OCI-LY1 (cell line): ENCODE measurements at regions not wholly inside any gene's neighbourhood (a gene's known extent, or its start where the extent isn't known, plus 50 kb on each side); places are given as distances from the start of the nearest gene placed in this dataset.

Experiments used
- H2AFZ ChIP-seq: fragments of 200-600 bp; sonication (generic), shearing (Covaris generic); 2 replicates; pipeline ENCODE4 v1.6.0; 2014; ENCODE audit warnings: antibody characterized with exemption, mild to moderate bottlenecking, low read length
- H3F3A ChIP-seq: fragments of 200-600 bp; sonication (generic), shearing (Covaris generic); 2 replicates; pipeline ENCODE4 v1.6.0; 2014; ENCODE audit warnings: mild to moderate bottlenecking, antibody characterized with exemption, low read length, moderate library complexity; ENCODE audit not compliant: insufficient read depth
- H3K27ac ChIP-seq: fragments of 200-600 bp; sonication (generic); 2 replicates; pipeline ENCODE4 v1.5.1; 2014; ENCODE audit warnings: low read length, mixed run types, mild to moderate bottlenecking, low read depth; ENCODE audit not compliant: poor library complexity, severe bottlenecking
- H3K27me3 ChIP-seq: fragments of 200-600 bp; sonication (generic); 2 replicates; pipeline ENCODE4 v1.6.0; 2014; ENCODE audit warnings: antibody characterized with exemption, mild to moderate bottlenecking, low read length, moderate library complexity; ENCODE audit not compliant: insufficient read depth
- H3K36me3 ChIP-seq: fragments of 200-600 bp; sonication (generic); 2 replicates; pipeline ENCODE4 v1.6.1; 2014; ENCODE audit warnings: mild to moderate bottlenecking, antibody characterized with exemption, low read length, moderate library complexity, mixed read lengths; ENCODE audit not compliant: insufficient read depth
- H3K4me1 ChIP-seq: fragments of 200-600 bp; sonication (generic); 2 replicates; pipeline ENCODE4 v1.5.1; 2014; ENCODE audit warnings: mild to moderate bottlenecking, low read length, moderate library complexity; ENCODE audit not compliant: insufficient read depth, severe bottlenecking
- H3K4me2 ChIP-seq: fragments of 200-600 bp; sonication (generic), shearing (Covaris generic); 2 replicates; pipeline ENCODE4 v1.6.1; 2014; ENCODE audit warnings: low read length
- H3K4me3 ChIP-seq: fragments of 200-600 bp; sonication (generic); 2 replicates; pipeline ENCODE4 v1.5.1; 2014; ENCODE audit warnings: low read length, low read depth, mild to moderate bottlenecking, mixed read lengths; ENCODE audit not compliant: poor library complexity, severe bottlenecking
- H3K79me2 ChIP-seq: fragments of 200-600 bp; shearing (Covaris generic); 2 replicates; pipeline ENCODE4 v1.6.1; 2016; ENCODE audit warnings: mixed run types, low read length, mixed read lengths; ENCODE audit not compliant: insufficient read depth
- H3K9ac ChIP-seq: fragments of 200-600 bp; sonication (generic), shearing (Covaris generic); 2 replicates; pipeline ENCODE4 v1.6.1; 2014; ENCODE audit warnings: mild to moderate bottlenecking, low read length, mixed read lengths
- H3K9me2 ChIP-seq: fragments of 200-600 bp; sonication (generic), shearing (Covaris generic); 2 replicates; pipeline ENCODE4 v1.6.1; 2014; ENCODE audit warnings: low read depth, mild to moderate bottlenecking, low read length, mixed read lengths
- H3K9me3 ChIP-seq: fragments of 200-600 bp; shearing (Covaris generic); 2 replicates; pipeline ENCODE4 v1.6.1; 2014; ENCODE audit warnings: low read length, mixed read lengths
- H4K20me1 ChIP-seq: fragments of 200-600 bp; sonication (generic), shearing (Covaris generic); 2 replicates; pipeline ENCODE4 v1.6.0; 2016; ENCODE audit warnings: mild to moderate bottlenecking, low read length; ENCODE audit not compliant: insufficient read depth
- CTCF ChIP-seq: fragments of 200-600 bp; sonication (generic), shearing (Covaris generic); IDR thresholded peaks from 2 replicates; pipeline ENCODE4 v1.5.1; 2017; ENCODE audit warnings: mild to moderate bottlenecking, antibody characterized with exemption, low read length, moderate library complexity, mixed read lengths
- EZH2 ChIP-seq: fragments of 200-600 bp; sonication (generic), shearing (Covaris generic); IDR thresholded peaks from 2 replicates; pipeline ENCODE4 v1.8.0; 2017; ENCODE audit warnings: borderline replicate concordance, mixed run types, mild to moderate bottlenecking, antibody characterized with exemption, low read length, moderate library complexity, mixed read lengths

DNA sequence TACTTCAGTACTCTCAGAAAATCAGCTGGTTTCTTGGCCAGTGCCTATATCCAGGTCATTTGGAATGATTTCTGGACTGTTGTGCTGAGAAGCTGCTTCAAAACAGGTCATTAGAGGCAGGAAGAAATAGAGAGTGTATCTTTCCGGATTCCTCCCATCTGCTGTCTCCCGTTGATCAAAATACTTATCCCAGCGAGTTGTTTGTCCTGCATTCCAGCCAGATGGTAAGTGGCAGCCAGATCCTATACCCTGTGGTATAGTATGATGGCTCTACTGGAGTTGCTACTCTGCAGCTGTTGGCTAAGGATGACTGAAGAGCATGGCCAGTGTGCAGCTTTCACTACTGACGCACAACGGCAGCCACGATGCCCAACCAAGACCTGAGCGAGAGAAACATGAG lies 560.9 kb upstream of the ANO5 start:
- Histone ChIP-seq H3K79me2 (no peaks in the 10 kb centered on the region), H3K27ac (no peak overlapping the region), H3K4me3 (no peak overlapping the region), H3K36me3 (no peaks in the 10 kb centered on the region), H2AFZ (no peak overlapping the region), H3K27me3 (no peaks in the 10 kb centered on the region), H3K4me2 (no peak overlapping the region), H3K9ac (no peak overlapping the region), H3K9me2 (no peaks in the 10 kb centered on the region), H3K9me3 (no peaks in the 10 kb centered on the region), H3K4me1 (no peaks in the 10 kb centered on the region), H4K20me1 (no peaks in the 10 kb centered on the region), H3F3A (no peaks in the 10 kb centered on the region)
- TF ChIP-seq CTCF (no peak), EZH2 (no peak)

GRCh38 chr11:21634491-21634890 lies 558.4 kb upstream of the ANO5 start:
- no peak overlapping the region for H3K27ac ChIP-seq
- H3F3A ChIP-seq = no peaks in the 10 kb centered on the region
- no peaks in the 10 kb centered on the region for H4K20me1 ChIP-seq

GRCh38 chr11:21634956-21635355 lies 557.9 kb upstream of the ANO5 start:
- Histone ChIP-seq H3K36me3 (no peaks in the 10 kb centered on the region), H3K79me2 (no peaks in the 10 kb centered on the region), H3K9me2 (no peaks in the 10 kb centered on the region), H3F3A (no peaks in the 10 kb centered on the region), H3K27ac (no peak overlapping the region), H3K4me3 (no peak overlapping the region), H3K9me3 (no peaks in the 10 kb centered on the region), H4K20me1 (no peaks in the 10 kb centered on the region), H3K9ac (no peak overlapping the region), H3K27me3 (no peaks in the 10 kb centered on the region), H2AFZ (no peak overlapping the region), H3K4me1 (no peaks in the 10 kb centered on the region), H3K4me2 (no peak overlapping the region)
- TF ChIP-seq CTCF (no peak), EZH2 (no peak)

More at GRCh38 chr11:21634491-21634890, 558.4 kb upstream of the ANO5 start:
- TF ChIP-seq EZH2 (no peak), CTCF (no peak)
- Histone ChIP-seq H3K79me2 (no peaks in the 10 kb centered on the region), H3K9me2 (no peaks in the 10 kb centered on the region), H3K27me3 (no peaks in the 10 kb centered on the region), H3K36me3 (no peaks in the 10 kb centered on the region), H3K9me3 (no peaks in the 10 kb centered on the region), H3K9ac (no peak overlapping the region), H3K4me1 (no peaks in the 10 kb centered on the region), H3K4me3 (no peak overlapping the region), H2AFZ (no peak overlapping the region), H3K4me2 (no peak overlapping the region)
